PC-3 (cell line): ENCODE measurements at regions not wholly inside any gene's neighbourhood (a gene's known extent, or its start where the extent isn't known, plus 50 kb on each side); places are given as distances from the start of the nearest gene placed in this dataset.
A peak's percentile ranks its signal among the peaks of the same experiment; 100 is the strongest.

Source experiments
- ATAC-seq: fragments of 200-7000 bp; cut with Tn5 transposase; 2 replicates; pipeline ENCODE4 v1.9.1; 2020; ENCODE audit warnings: mild to moderate bottlenecking, moderate library complexity
- BruUV-seq: library from RNA; stranded (reverse); fragments of 400-500 nt; replicated peaks from 2 replicates; lab custom pipeline; 2021; lab: Mats Ljungman, UMichigan
- CTCF ChIA-PET: fragments of 300-600 bp; sonication (Branson Sonifier 250); formaldehyde crosslinking; loops from one replicate; lab custom pipeline; 2022; ENCODE audit warnings: antibody characterized with exemption; lab: Charles Lee
- POLR2A ChIA-PET: fragments of 300-600 bp; sonication (Branson Sonifier 250); formaldehyde crosslinking; loops from one replicate; lab custom pipeline; 2022; ENCODE audit warnings: antibody characterized with exemption; ENCODE audit not compliant: unreplicated experiment; lab: Charles Lee
- DNase-seq: peaks from one replicate; pipeline ENCODE4 v3.0.0-alpha.2; 2015
- H2AFZ ChIP-seq: fragments of 300-600 bp; sonication (generic); 2 replicates; pipeline ENCODE4 v1.6.0; 2016; ENCODE audit warnings: antibody characterized with exemption, low read length
- H3F3A ChIP-seq: fragments of 300-600 bp; sonication (generic); one replicate; pipeline ENCODE4 v1.6.0; 2017; ENCODE audit warnings: antibody characterized with exemption, low read length, control low read depth, mild to moderate bottlenecking; ENCODE audit not compliant: unreplicated experiment
- H3K27ac ChIP-seq: fragments of 300-600 bp; sonication (generic); 2 replicates; pipeline ENCODE4 v1.5.1; 2016; ENCODE audit warnings: mild to moderate bottlenecking, low read length
- H3K27me3 ChIP-seq: fragments of 300-600 bp; sonication (generic); 2 replicates; pipeline ENCODE4 v1.6.1; 2016; ENCODE audit warnings: low read length, mixed read lengths
- H3K36me3 ChIP-seq: fragments of 300-600 bp; sonication (generic); 2 replicates; pipeline ENCODE4 v1.6.1; 2016; ENCODE audit warnings: low read depth, mixed run types, low read length, mixed read lengths
- H3K4me1 ChIP-seq: fragments of 300-600 bp; sonication (generic); 2 replicates; pipeline ENCODE4 v1.5.1; 2016; ENCODE audit warnings: low read length; ENCODE audit not compliant: insufficient read depth
- H3K4me2 ChIP-seq: fragments of 300-600 bp; sonication (generic); 2 replicates; pipeline ENCODE4 v1.6.0; 2016; ENCODE audit warnings: low read length
- H3K4me3 ChIP-seq: fragments of 300-600 bp; sonication (generic); 2 replicates; pipeline ENCODE4 v1.5.1; 2016; ENCODE audit warnings: mild to moderate bottlenecking, low read length, mixed read lengths
- H3K79me2 ChIP-seq: fragments of 300-600 bp; sonication (generic); 2 replicates; pipeline ENCODE4 v1.6.1; 2017; ENCODE audit warnings: low read length, mixed read lengths
- H3K9ac ChIP-seq: fragments of 300-600 bp; sonication (generic); 2 replicates; pipeline ENCODE4 v1.6.0; 2016; ENCODE audit warnings: mild to moderate bottlenecking, low read length
- H3K9me2 ChIP-seq: fragments of 300-600 bp; sonication (generic); replicated peaks from 2 replicates; pipeline ENCODE4 v1.6.1; 2016; ENCODE audit warnings: mixed run types, low read length, mixed read lengths
- H3K9me3 ChIP-seq: fragments of 300-600 bp; sonication (generic); 2 replicates; pipeline ENCODE4 v1.6.1; 2016; ENCODE audit warnings: low read length, mixed read lengths
- H4K20me1 ChIP-seq: fragments of 300-600 bp; sonication (generic); 2 replicates; pipeline ENCODE4 v1.6.1; 2016; ENCODE audit warnings: low read length, mixed read lengths
- EZH2 ChIP-seq: fragments of 300-600 bp; sonication (generic); IDR thresholded peaks from one replicate; pipeline ENCODE4 v1.6.1; 2017; ENCODE audit warnings: antibody characterized with exemption, mild to moderate bottlenecking, low read length; ENCODE audit not compliant: unreplicated experiment
- EZH2phosphoT487 ChIP-seq: fragments of 300-600 bp; sonication (generic); IDR thresholded peaks from 2 replicates; pipeline ENCODE4 v1.6.1; 2018; ENCODE audit warnings: mild to moderate bottlenecking, antibody characterized with exemption, low read length, borderline replicate concordance
- intact Hi-C: fragments of 100-400 bp; cut with micrococcal nuclease; formaldehyde crosslinking; loops from 2 replicates; pipeline ENCODE4 v1.9.0; 2023
- TF ChIP-seq, protein P1 (sequence below): fragments of 300-600 bp; sonication (generic); conservative IDR thresholded peaks from 2 replicates; pipeline ENCODE4 v1.5.1; 2017; ENCODE audit warnings: antibody characterized with exemption, low read depth, mild to moderate bottlenecking, low read length

- no peak overlapping the region for H3K4me3 ChIP-seq
- no peaks in the 10 kb centered on the region for H3K79me2 ChIP-seq
- no peak for ATAC-seq
- no peaks in the 10 kb centered on the region for H4K20me1 ChIP-seq
- BruUV-seq = no TSS peak
- H3K4me2 ChIP-seq = no peak overlapping the region
- H3K27me3 ChIP-seq = 0 out of 2 replicates have a peak, but pooled peaks cover 4% of the 10 kb centered on the region
- intact Hi-C loops = no loop called here
- no peak overlapping the region for H2AFZ ChIP-seq
- no peaks in the 10 kb centered on the region for H3K4me1 ChIP-seq
- H3K9ac ChIP-seq = no peak overlapping the region
- no peaks in the 10 kb centered on the region for H3K9me2 ChIP-seq
- no peaks in the 10 kb centered on the region for H3K9me3 ChIP-seq
- no peaks in the 10 kb centered on the region for H3F3A ChIP-seq
- no peaks in the 10 kb centered on the region for H3K36me3 ChIP-seq
- POLR2A ChIA-PET = no interaction called here
- H3K27ac ChIP-seq = no peak overlapping the region
- TF ChIP-seq, protein P1, sequence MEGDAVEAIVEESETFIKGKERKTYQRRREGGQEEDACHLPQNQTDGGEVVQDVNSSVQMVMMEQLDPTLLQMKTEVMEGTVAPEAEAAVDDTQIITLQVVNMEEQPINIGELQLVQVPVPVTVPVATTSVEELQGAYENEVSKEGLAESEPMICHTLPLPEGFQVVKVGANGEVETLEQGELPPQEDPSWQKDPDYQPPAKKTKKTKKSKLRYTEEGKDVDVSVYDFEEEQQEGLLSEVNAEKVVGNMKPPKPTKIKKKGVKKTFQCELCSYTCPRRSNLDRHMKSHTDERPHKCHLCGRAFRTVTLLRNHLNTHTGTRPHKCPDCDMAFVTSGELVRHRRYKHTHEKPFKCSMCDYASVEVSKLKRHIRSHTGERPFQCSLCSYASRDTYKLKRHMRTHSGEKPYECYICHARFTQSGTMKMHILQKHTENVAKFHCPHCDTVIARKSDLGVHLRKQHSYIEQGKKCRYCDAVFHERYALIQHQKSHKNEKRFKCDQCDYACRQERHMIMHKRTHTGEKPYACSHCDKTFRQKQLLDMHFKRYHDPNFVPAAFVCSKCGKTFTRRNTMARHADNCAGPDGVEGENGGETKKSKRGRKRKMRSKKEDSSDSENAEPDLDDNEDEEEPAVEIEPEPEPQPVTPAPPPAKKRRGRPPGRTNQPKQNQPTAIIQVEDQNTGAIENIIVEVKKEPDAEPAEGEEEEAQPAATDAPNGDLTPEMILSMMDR = no peak
- TF ChIP-seq EZH2phosphoT487 (no peak), EZH2 (no peak)
- DNase-seq = no peak
- CTCF ChIA-PET = no interaction called here
These were observed 229.5 kb downstream of the THBS2 start for GRCh38 chr6:169024047-169024660.

- no peak overlapping the region for H3K4me3 ChIP-seq
- intact Hi-C loops = no loop called here
- TF ChIP-seq EZH2 = no peak
- TF ChIP-seq, protein P1 = no peak
- no peak for TF ChIP-seq EZH2phosphoT487
- POLR2A ChIA-PET = no interaction called here
- H3K9me3 ChIP-seq = no peaks in the 10 kb centered on the region
- ATAC-seq (no peak), DNase-seq (no peak)
- BruUV-seq = no TSS peak
- H3F3A ChIP-seq = no peaks in the 10 kb centered on the region
- no peak overlapping the region for H3K9ac ChIP-seq
- H3K27me3 ChIP-seq = 0 out of 2 replicates have a peak, but pooled peaks cover 1% of the 10 kb centered on the region
- H3K36me3 ChIP-seq = no peaks in the 10 kb centered on the region
- no peak overlapping the region for H2AFZ ChIP-seq
- no peak overlapping the region for H3K4me2 ChIP-seq
- no peaks in the 10 kb centered on the region for H3K4me1 ChIP-seq
- CTCF ChIA-PET = no interaction called here
- H4K20me1 ChIP-seq = no peaks in the 10 kb centered on the region
- no peaks in the 10 kb centered on the region for H3K9me2 ChIP-seq
- H3K27ac ChIP-seq = no peak overlapping the region
- H3K79me2 ChIP-seq = no peaks in the 10 kb centered on the region
These were observed 230.3 kb downstream of the THBS2 start for GRCh38 chr6:169023161-169023874.

GRCh38 chr6:169022079-169022478 is 231.6 kb downstream of the THBS2 start:
- TF ChIP-seq, protein P1 = 0 out of 2 replicates have a peak, but pooled peaks have one; percentile 27
- TF ChIP-seq EZH2phosphoT487 (no peak), EZH2 (no peak)

More at GRCh38 chr6:169022079-169022478, 231.6 kb downstream of the THBS2 start:
- Histone ChIP-seq H3K79me2 (no peaks in the 10 kb centered on the region), H3K9ac (no peak overlapping the region), H3K4me3 (no peak overlapping the region), H3K27ac (no peak overlapping the region), H3K36me3 (no peaks in the 10 kb centered on the region), H3K9me3 (no peaks in the 10 kb centered on the region), H3K4me1 (no peaks in the 10 kb centered on the region), H3K9me2 (no peaks in the 10 kb centered on the region), H3K4me2 (no peak overlapping the region), H2AFZ (no peak overlapping the region), H3F3A (no peaks in the 10 kb centered on the region), H4K20me1 (no peaks in the 10 kb centered on the region), H3K27me3 (no peaks in the 10 kb centered on the region)
- DNase-seq (no peak), ATAC-seq (no peak)
- ChIA-PET CTCF (no interaction called here), POLR2A (no interaction called here)
- BruUV-seq = no TSS peak
- intact Hi-C loops = no loop called here
